ENCODE measurements at regions not wholly inside any gene's neighbourhood (a gene's known extent, or its start where the extent isn't known, plus 50 kb on each side); places are given as distances from the start of the nearest gene placed in this dataset.
A peak's percentile ranks its signal among the peaks of the same experiment; 100 is the strongest.

- Mint-ChIP-seq H3K9me3 (ENCODE audit: low read depth) (peaks cover 6% of the 10 kb centered on the region), H3K36me3 (ENCODE audit: low read depth) (peaks cover 2% of the 10 kb centered on the region), H3K27me3 (ENCODE audit: low read depth) (peaks cover 4% of the 10 kb centered on the region), H3K4me1 (ENCODE audit: low read depth) (no peaks in the 10 kb centered on the region), H3K4me3 (ENCODE audit: unreplicated experiment) (no peak overlapping the region), H3K27ac (ENCODE audit: unreplicated experiment) (no peak overlapping the region)
- TF ChIP-seq CTCF (IDR thresholded peaks at IDR 0.05), result no peak
- no peak for DNase-seq (ENCODE audit: low spot score)
These were observed 180.2 kb downstream of the RNF144B start for GRCh38 chr6:18567380-18567779.

- Mint-ChIP-seq H3K27me3 (ENCODE audit: low read depth) (no peaks in the 10 kb centered on the region), H3K4me3 (ENCODE audit: unreplicated experiment) (no peak overlapping the region), H3K9me3 (ENCODE audit: low read depth) (no peaks in the 10 kb centered on the region), H3K36me3 (ENCODE audit: low read depth) (no peaks in the 10 kb centered on the region), H3K27ac (ENCODE audit: unreplicated experiment) (no peak overlapping the region), H3K4me1 (ENCODE audit: low read depth) (no peaks in the 10 kb centered on the region)
- no peak for DNase-seq (ENCODE audit: low spot score)
- TF ChIP-seq CTCF (IDR thresholded peaks at IDR 0.05), result no peak
These were observed 190.3 kb downstream of the RNF144B start for GRCh38 chr6:18577491-18577890.

- no peak for TF ChIP-seq CTCF (IDR thresholded peaks at IDR 0.05)
- DNase-seq (ENCODE audit: low spot score), result no peak
- Mint-ChIP-seq H3K4me3 (ENCODE audit: unreplicated experiment) (no peak overlapping the region), H3K36me3 (ENCODE audit: low read depth) (no peaks in the 10 kb centered on the region), H3K9me3 (ENCODE audit: low read depth) (no peaks in the 10 kb centered on the region), H3K4me1 (ENCODE audit: low read depth) (no peaks in the 10 kb centered on the region), H3K27me3 (ENCODE audit: low read depth) (no peaks in the 10 kb centered on the region), H3K27ac (ENCODE audit: unreplicated experiment) (no peak overlapping the region)
These were observed 192.0 kb downstream of the RNF144B start for GRCh38 chr6:18579166-18579565.

- no peak overlapping the region for H3K27ac Mint-ChIP-seq (ENCODE audit: unreplicated experiment)
- H3K27me3 Mint-ChIP-seq (ENCODE audit: low read depth), result no peaks in the 10 kb centered on the region
- no peak for DNase-seq (ENCODE audit: low spot score)
- no peak for TF ChIP-seq CTCF (IDR thresholded peaks at IDR 0.05)
- H3K4me1 Mint-ChIP-seq (ENCODE audit: low read depth), result peaks cover 6% of the 10 kb centered on the region
- no peaks in the 10 kb centered on the region for H3K9me3 Mint-ChIP-seq (ENCODE audit: low read depth)
- H3K4me3 Mint-ChIP-seq (ENCODE audit: unreplicated experiment), result no peak overlapping the region
- H3K36me3 Mint-ChIP-seq (ENCODE audit: low read depth), result no peaks in the 10 kb centered on the region
These were observed 192.7 kb downstream of the RNF144B start for GRCh38 chr6:18579869-18580268.

GRCh38 chr6:18584372-18584771, 197.2 kb downstream of the RNF144B start:
- Mint-ChIP-seq H3K36me3 (ENCODE audit: low read depth) (no peaks in the 10 kb centered on the region), H3K4me1 (ENCODE audit: low read depth) (peaks cover 13% of the 10 kb centered on the region), H3K9me3 (ENCODE audit: low read depth) (no peaks in the 10 kb centered on the region), H3K4me3 (ENCODE audit: unreplicated experiment) (no peak overlapping the region), H3K27me3 (ENCODE audit: low read depth) (no peaks in the 10 kb centered on the region), H3K27ac (ENCODE audit: unreplicated experiment) (peak overlapping the region; percentile 77)
- TF ChIP-seq CTCF (IDR thresholded peaks at IDR 0.05), result no peak
- no peak for DNase-seq (ENCODE audit: low spot score)
